Lower leg skin (tissue), 3 donors: ENCODE measurements at regions not wholly inside any gene's neighbourhood (a gene's known extent, or its start where the extent isn't known, plus 50 kb on each side); places are given as distances from the start of the nearest gene placed in this dataset.

Experiments
- POLR2A ChIP-seq, 2 donors: fragments of 450-650 bp; IDR thresholded peaks; one replicate each; pipeline ENCODE4 v1.6.1; 2016 to 2017; ENCODE audit warnings: antibody characterized with exemption in 2 of 2, mild to moderate bottlenecking in 1 of 2, moderate library complexity in 1 of 2
- TF ChIP-seq, protein P1 (sequence below), 3 donors: fragments of 450-650 bp; IDR thresholded peaks; one replicate each; pipeline ENCODE4 v1.5.1; 2016; ENCODE audit warnings: antibody characterized with exemption in 3 of 3, mild to moderate bottlenecking in 3 of 3, moderate library complexity in 2 of 3

DNA sequence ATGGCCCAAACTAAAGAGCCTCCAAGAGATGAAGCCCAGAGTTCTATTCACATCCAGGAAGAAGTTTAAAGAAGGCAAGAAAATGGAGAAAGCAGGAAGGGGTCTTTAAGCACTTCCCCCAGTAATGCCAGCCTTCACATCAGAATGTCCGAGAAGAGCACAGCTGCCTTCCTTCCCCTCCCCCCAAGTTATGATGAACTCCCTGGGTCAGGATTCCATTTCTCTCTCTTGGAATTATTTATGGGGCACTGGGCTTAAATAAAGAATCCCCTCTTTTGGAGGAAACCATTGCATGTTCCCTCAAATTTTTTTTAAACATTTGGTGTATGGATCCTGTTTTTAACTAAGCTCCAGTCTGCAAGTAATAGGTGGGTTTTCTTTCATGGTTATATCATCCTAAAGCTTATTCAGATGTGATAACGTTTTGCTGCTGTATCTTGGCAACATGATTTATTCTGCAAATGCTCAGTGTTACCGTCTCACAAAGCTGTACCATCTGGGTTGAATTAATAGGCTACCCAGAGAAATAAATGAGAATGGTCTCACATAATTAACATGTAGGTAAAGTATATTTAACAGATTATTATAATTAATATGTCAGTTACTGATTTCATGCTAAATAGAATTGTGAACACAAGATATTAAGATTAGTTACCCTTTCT lies 160.9 kb upstream of the TOX3 start:
- TF ChIP-seq, protein P1, sequence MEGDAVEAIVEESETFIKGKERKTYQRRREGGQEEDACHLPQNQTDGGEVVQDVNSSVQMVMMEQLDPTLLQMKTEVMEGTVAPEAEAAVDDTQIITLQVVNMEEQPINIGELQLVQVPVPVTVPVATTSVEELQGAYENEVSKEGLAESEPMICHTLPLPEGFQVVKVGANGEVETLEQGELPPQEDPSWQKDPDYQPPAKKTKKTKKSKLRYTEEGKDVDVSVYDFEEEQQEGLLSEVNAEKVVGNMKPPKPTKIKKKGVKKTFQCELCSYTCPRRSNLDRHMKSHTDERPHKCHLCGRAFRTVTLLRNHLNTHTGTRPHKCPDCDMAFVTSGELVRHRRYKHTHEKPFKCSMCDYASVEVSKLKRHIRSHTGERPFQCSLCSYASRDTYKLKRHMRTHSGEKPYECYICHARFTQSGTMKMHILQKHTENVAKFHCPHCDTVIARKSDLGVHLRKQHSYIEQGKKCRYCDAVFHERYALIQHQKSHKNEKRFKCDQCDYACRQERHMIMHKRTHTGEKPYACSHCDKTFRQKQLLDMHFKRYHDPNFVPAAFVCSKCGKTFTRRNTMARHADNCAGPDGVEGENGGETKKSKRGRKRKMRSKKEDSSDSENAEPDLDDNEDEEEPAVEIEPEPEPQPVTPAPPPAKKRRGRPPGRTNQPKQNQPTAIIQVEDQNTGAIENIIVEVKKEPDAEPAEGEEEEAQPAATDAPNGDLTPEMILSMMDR (IDR thresholded peaks at IDR 0.05), result no peak
- no peak for TF ChIP-seq POLR2A (IDR thresholded peaks at IDR 0.05)
